ENCODE measurements at regions not wholly inside any gene's neighbourhood (a gene's known extent, or its start where the extent isn't known, plus 50 kb on each side); places are given as distances from the start of the nearest gene placed in this dataset.

DNA sequence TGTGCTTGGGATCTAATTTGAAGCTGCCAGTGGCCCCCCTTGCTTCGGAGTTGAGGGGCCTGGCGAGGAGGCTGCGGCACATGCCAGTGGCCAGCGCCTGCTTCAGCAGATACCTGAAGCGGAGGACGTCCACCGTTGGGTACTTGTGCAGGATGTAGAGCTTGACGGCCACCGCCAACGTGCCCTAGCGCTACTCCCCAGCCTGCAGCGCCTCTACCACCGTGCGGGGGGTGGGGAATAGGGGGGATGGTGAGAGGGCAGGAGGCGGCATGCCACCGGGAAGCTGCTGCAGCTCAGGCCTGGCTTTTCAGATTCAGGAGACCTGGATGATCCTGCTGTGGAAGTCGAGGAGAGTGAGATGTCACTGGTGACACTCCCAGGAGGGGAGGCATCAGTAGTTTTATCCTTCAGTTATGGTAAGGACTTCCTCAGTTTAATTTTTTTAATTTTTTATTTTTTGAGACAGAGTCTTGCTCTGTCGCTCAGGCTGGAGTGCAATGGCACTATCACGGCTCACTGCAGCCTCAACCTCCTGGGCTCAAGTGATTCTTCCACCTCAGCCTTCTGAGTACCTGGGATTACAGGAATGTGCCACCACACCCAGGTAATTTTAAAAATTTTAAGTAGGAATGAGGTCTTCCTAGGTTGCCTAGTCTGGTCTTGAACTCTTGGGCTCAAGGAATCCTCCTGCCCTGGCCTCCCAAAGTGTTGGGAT, 150.6 kb upstream of the FRMD4B start:
- TF ChIP-seq, protein P1, sequence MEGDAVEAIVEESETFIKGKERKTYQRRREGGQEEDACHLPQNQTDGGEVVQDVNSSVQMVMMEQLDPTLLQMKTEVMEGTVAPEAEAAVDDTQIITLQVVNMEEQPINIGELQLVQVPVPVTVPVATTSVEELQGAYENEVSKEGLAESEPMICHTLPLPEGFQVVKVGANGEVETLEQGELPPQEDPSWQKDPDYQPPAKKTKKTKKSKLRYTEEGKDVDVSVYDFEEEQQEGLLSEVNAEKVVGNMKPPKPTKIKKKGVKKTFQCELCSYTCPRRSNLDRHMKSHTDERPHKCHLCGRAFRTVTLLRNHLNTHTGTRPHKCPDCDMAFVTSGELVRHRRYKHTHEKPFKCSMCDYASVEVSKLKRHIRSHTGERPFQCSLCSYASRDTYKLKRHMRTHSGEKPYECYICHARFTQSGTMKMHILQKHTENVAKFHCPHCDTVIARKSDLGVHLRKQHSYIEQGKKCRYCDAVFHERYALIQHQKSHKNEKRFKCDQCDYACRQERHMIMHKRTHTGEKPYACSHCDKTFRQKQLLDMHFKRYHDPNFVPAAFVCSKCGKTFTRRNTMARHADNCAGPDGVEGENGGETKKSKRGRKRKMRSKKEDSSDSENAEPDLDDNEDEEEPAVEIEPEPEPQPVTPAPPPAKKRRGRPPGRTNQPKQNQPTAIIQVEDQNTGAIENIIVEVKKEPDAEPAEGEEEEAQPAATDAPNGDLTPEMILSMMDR (IDR thresholded peaks at IDR 0.05; ENCODE audit: poor library complexity, severe bottlenecking), result no peak
- TF ChIP-seq, protein P2, sequence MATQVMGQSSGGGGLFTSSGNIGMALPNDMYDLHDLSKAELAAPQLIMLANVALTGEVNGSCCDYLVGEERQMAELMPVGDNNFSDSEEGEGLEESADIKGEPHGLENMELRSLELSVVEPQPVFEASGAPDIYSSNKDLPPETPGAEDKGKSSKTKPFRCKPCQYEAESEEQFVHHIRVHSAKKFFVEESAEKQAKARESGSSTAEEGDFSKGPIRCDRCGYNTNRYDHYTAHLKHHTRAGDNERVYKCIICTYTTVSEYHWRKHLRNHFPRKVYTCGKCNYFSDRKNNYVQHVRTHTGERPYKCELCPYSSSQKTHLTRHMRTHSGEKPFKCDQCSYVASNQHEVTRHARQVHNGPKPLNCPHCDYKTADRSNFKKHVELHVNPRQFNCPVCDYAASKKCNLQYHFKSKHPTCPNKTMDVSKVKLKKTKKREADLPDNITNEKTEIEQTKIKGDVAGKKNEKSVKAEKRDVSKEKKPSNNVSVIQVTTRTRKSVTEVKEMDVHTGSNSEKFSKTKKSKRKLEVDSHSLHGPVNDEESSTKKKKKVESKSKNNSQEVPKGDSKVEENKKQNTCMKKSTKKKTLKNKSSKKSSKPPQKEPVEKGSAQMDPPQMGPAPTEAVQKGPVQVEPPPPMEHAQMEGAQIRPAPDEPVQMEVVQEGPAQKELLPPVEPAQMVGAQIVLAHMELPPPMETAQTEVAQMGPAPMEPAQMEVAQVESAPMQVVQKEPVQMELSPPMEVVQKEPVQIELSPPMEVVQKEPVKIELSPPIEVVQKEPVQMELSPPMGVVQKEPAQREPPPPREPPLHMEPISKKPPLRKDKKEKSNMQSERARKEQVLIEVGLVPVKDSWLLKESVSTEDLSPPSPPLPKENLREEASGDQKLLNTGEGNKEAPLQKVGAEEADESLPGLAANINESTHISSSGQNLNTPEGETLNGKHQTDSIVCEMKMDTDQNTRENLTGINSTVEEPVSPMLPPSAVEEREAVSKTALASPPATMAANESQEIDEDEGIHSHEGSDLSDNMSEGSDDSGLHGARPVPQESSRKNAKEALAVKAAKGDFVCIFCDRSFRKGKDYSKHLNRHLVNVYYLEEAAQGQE (IDR thresholded peaks at IDR 0.05; ENCODE audit: borderline replicate concordance), result no peak
- no peak for TF ChIP-seq EP300 (conservative IDR thresholded peaks at IDR 0.05; ENCODE audit: poor library complexity, severe bottlenecking)

All from neural cell (in vitro differentiated cells).